ENCODE measurements at regions not wholly inside any gene's neighbourhood (a gene's known extent, or its start where the extent isn't known, plus 50 kb on each side); places are given as distances from the start of the nearest gene placed in this dataset.

DNA sequence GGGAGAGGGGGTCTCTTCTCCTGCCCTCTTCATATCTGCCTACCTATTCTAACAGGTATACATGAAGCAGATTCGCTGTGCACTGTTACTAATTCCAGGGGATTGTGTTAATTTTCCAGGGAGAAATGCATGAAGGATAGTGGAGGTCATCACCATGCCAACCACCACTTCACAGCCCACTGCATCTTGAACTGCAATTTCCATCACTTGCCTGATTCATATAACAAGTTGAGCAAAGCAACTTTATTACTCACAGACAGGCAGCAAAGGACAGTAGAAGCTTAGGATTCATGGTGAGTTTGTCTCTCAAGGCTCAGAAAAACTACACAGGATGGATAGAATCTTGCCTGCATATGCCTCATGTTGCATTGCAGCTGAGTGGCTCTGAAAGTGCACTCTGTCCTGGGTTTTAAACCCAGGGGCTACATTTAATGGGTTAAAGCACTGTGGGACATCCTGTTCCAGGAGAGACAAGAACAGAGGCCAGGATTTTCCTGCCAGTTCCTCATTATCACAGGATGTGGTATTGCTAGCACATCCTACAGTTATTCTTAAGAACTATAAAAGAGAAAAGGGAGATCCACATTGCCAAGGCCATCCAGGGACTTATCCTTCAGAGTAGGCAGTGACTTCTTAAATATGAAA, 136.9 kb upstream of the PRSS1 start:
- intact Hi-C loops (cut with DNase I; ENCODE audit: low total_unique reads), result no loop called here
- no peak overlapping the region for H3K4me3 ChIP-seq
- H3K27ac ChIP-seq, result no peak overlapping the region
- H3K4me1 ChIP-seq, result peaks cover 9% of the 10 kb centered on the region
- TF ChIP-seq POLR2A (IDR thresholded peaks at IDR 0.05) (no peak), CTCF (IDR thresholded peaks at IDR 0.05) (no peak)
- WGBS, 2 donors, result 38 to 57% methylated on average over 1 of the region's 1 CpG
- H3K36me3 ChIP-seq (ENCODE audit: low read depth, missing control alignments), result no peaks in the 10 kb centered on the region
- H3K9me3 ChIP-seq, result no peaks in the 10 kb centered on the region
- no peaks in the 10 kb centered on the region for H3K27me3 ChIP-seq
- peak; percentile 37 for DNase-seq

DNA sequence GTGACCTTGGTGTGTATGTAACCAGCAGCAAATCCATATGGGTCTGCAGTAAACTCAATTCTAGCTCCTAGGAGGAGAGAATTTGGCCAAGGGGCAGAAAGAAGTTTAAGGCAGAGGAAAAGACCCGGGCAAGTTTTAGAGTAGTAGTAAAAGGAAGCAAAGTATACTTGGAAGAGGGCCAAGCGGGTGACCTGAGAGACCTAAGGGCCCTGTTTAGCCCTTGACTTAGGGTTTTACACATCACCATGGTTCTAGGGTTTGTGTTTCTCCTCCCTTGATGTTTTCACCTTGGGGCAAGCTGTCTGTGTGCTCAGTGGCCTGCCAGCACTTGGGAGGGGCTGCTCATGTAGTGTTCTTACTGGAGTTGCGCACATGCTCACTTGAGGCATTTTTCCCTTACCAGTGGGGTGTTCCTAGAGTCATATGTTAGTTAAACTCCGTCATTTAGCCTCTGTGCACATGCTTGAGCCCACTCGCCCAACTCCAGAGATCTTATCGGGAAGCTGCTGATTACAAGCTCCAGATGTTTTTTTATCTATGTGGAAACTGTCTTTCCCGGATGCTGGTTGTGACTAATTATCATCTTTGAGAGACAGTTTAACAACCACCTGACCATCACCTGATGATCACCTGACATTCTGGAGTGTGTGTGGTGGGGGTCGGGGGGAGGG, 137.6 kb upstream of the PRSS1 start:
- DNase-seq, result no peak
- intact Hi-C loops (cut with DNase I; ENCODE audit: low total_unique reads), result no loop called here
- no peak for TF ChIP-seq CTCF (IDR thresholded peaks at IDR 0.05)
- WGBS, 2 donors, result 49 to 60% methylated on average over 8 of the region's 8 CpGs
- Histone ChIP-seq H3K4me1 (peaks cover 9% of the 10 kb centered on the region), H3K36me3 (ENCODE audit: low read depth, missing control alignments) (no peaks in the 10 kb centered on the region), H3K4me3 (no peak overlapping the region), H3K9me3 (no peaks in the 10 kb centered on the region), H3K27ac (peak overlapping the region in 1 of 2 donors; percentile 14), H3K27me3 (no peaks in the 10 kb centered on the region)

GRCh38 chr7:142608630-142609428, 140.4 kb upstream of the PRSS1 start:
- WGBS, 2 donors, result 81 to 82% methylated on average over 1 of the region's 1 CpG
- H3K4me1 ChIP-seq, result peaks cover 9% of the 10 kb centered on the region

DNA sequence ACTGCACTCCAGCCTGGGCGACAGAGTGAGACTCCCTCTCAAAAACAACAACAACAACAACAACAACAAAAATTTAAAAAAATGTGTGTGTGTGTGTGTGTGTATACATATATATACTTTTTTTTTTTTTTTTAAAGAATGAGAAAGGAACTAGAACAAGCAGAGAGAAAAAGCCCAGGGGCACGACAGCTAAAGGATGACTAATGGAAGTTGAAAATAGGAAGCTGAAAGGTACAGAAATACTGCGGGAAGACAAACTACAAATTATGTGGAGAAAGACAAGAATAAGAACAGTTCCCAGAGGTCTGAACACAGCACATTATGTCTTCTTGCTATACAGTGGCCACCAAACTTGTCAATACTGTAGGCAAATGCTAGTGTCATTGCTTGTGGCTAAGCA, 141.9 kb upstream of the PRSS1 start:
- intact Hi-C loops (cut with DNase I; ENCODE audit: low total_unique reads), result no loop called here

More at GRCh38 chr7:142608630-142609428, 140.4 kb upstream of the PRSS1 start:
- intact Hi-C loops (cut with DNase I; ENCODE audit: low total_unique reads), result no loop called here
- Histone ChIP-seq H3K4me3 (no peak overlapping the region), H3K27ac (no peak overlapping the region), H3K36me3 (ENCODE audit: low read depth, missing control alignments) (no peaks in the 10 kb centered on the region), H3K27me3 (no peaks in the 10 kb centered on the region), H3K9me3 (no peaks in the 10 kb centered on the region)
- no peak for DNase-seq
- TF ChIP-seq POLR2A (IDR thresholded peaks at IDR 0.05), result no peak
- no peak for TF ChIP-seq CTCF (IDR thresholded peaks at IDR 0.05)

More for the DNA sequence above, 141.9 kb upstream of the PRSS1 start:
- WGBS, 2 donors, result 67 to 70% methylated on average over 3 of the region's 3 CpGs
- no peaks in the 10 kb centered on the region for H3K27me3 ChIP-seq
- TF ChIP-seq CTCF (IDR thresholded peaks at IDR 0.05) (no peak), POLR2A (IDR thresholded peaks at IDR 0.05) (no peak)
- no peaks in the 10 kb centered on the region for H3K9me3 ChIP-seq
- no peak for DNase-seq
- no peak overlapping the region for H3K27ac ChIP-seq
- no peaks in the 10 kb centered on the region for H3K36me3 ChIP-seq (ENCODE audit: low read depth, missing control alignments)
- peaks cover 7% of the 10 kb centered on the region for H3K4me1 ChIP-seq
- H3K4me3 ChIP-seq, result no peak overlapping the region

Data from testis (tissue), 2 donors.